Endothelial cell of umbilical vein (primary cell): ENCODE measurements at regions not wholly inside any gene's neighbourhood (a gene's known extent, or its start where the extent isn't known, plus 50 kb on each side); places are given as distances from the start of the nearest gene placed in this dataset.

Experiments used
- BruUV-seq: library from RNA; stranded (reverse); fragments of 400-500 nt; replicated peaks from 2 replicates; lab custom pipeline; 2021; lab: Mats Ljungman, UMichigan
- CTCF ChIA-PET: fragments of 300-600, 350-600 bp; sonication (Branson Sonifier 250); formaldehyde crosslinking; loops from one replicate; lab custom pipeline; 2021; ENCODE audit warnings: antibody characterized with exemption, inconsistent platforms; lab: Charles Lee
- POLR2A ChIA-PET: fragments of 300-600, 350-600 bp; sonication (Branson Sonifier 250); formaldehyde crosslinking; loops from one replicate; lab custom pipeline; 2021; ENCODE audit warnings: antibody characterized with exemption, inconsistent platforms; lab: Charles Lee
- DNase-seq: peaks from one replicate; pipeline ENCODE4 v3.0.0-alpha.2; 2011; ENCODE audit warnings: low read depth, low spot score
- FAIRE-seq: peaks from 2 replicates; lab custom pipeline; 2011; peaks lifted over from hg19 to GRCh38; lab: Jason Lieb, UNC
- H2AFZ ChIP-seq: 2 replicates; pipeline ENCODE4 v1.6.0; 2012; ENCODE audit warnings: low read depth, low read length, control low read depth, inconsistent platforms
- H3K27ac ChIP-seq: 2 replicates; pipeline ENCODE4 v1.5.1; 2011; ENCODE audit warnings: low read depth, mild to moderate bottlenecking, control low read depth, low read length, moderate library complexity; ENCODE audit not compliant: insufficient read depth
- H3K27me3 ChIP-seq, 2 experiments: 2 replicates each; pipeline versions ENCODE4 v1.6.0 to v1.6.1; 2011; ENCODE audit warnings: low read length in 2 of 2, mixed read lengths in 1 of 2; ENCODE audit not compliant: control insufficient read depth in 2 of 2, insufficient read depth in 2 of 2
- H3K36me3 ChIP-seq, 2 experiments: 2 replicates in 1 of 2; 3 replicates in 1 of 2; pipeline ENCODE4 v1.5.1; 2011; ENCODE audit warnings: low read length in 2 of 2, mild to moderate bottlenecking in 1 of 2, moderate library complexity in 1 of 2; ENCODE audit not compliant: control insufficient read depth in 2 of 2, insufficient read depth in 2 of 2; ENCODE audit errors: extremely low read depth in 1 of 2
- H3K4me1 ChIP-seq: 3 replicates; pipeline ENCODE4 v1.5.1; 2011; ENCODE audit warnings: mild to moderate bottlenecking, low read length; ENCODE audit not compliant: control insufficient read depth, insufficient read depth; ENCODE audit errors: extremely low read depth
- H3K4me2 ChIP-seq: 2 replicates; pipeline ENCODE4 v1.6.1; 2011; ENCODE audit warnings: low read length, control low read depth, mixed read lengths; ENCODE audit not compliant: insufficient read depth
- H3K4me3 ChIP-seq, 3 experiments: fragments of 200-600 bp in 1 of 3; sonication (generic), shearing (Covaris generic) in 1 of 3; replicated peaks in 1 of 3; 2 replicates each; pipeline ENCODE4 v1.5.1; 2011 to 2016; ENCODE audit warnings: control low read depth in 3 of 3, low read length in 3 of 3, mild to moderate bottlenecking in 2 of 3, inconsistent platforms in 1 of 3, low read depth in 1 of 3, moderate library complexity in 1 of 3; ENCODE audit not compliant: insufficient read depth in 1 of 3
- H3K79me2 ChIP-seq: 2 replicates; pipeline ENCODE4 v1.6.0; 2012; ENCODE audit warnings: low read length, inconsistent platforms; ENCODE audit not compliant: control insufficient read depth, insufficient read depth
- H3K9ac ChIP-seq: replicated peaks from 2 replicates; pipeline ENCODE3; 2011; ENCODE audit warnings: low read length, control low read depth; ENCODE audit not compliant: insufficient read depth; ENCODE audit errors: extremely low read depth
- H3K9me1 ChIP-seq: replicated peaks from 3 replicates; pipeline ENCODE4 v1.6.0; 2011; ENCODE audit warnings: mild to moderate bottlenecking, low read length; ENCODE audit not compliant: control insufficient read depth, insufficient read depth; ENCODE audit errors: extremely low read depth
- H3K9me3 ChIP-seq: replicated peaks from 2 replicates; pipeline ENCODE4 v1.5.1; 2012; ENCODE audit warnings: low read length, inconsistent platforms; ENCODE audit not compliant: control insufficient read depth, insufficient read depth
- H4K20me1 ChIP-seq: replicated peaks from 2 replicates; pipeline ENCODE3; 2011; ENCODE audit warnings: mild to moderate bottlenecking, low read length; ENCODE audit not compliant: control insufficient read depth, insufficient read depth; ENCODE audit errors: extremely low read depth
- EZH2 ChIP-seq: IDR thresholded peaks from 2 replicates; pipeline ENCODE4 v1.6.1; 2012; ENCODE audit warnings: borderline replicate concordance, low read depth, mild to moderate bottlenecking, moderate library complexity, low read length, inconsistent platforms; ENCODE audit not compliant: severe bottlenecking
- FOS ChIP-seq: IDR thresholded peaks from 2 replicates; pipeline ENCODE4 v1.6.1; 2011; ENCODE audit warnings: mild to moderate bottlenecking, low read length, moderate library complexity, borderline replicate concordance; ENCODE audit not compliant: insufficient read depth
- GATA2 ChIP-seq: IDR thresholded peaks from 2 replicates; pipeline ENCODE4 v1.7.0; 2011; ENCODE audit warnings: low read depth, mild to moderate bottlenecking, moderate library complexity, mixed read lengths, low read length; ENCODE audit not compliant: insufficient read length, insufficient read depth
- JUN ChIP-seq: IDR thresholded peaks from 2 replicates; pipeline ENCODE4 v1.6.1; 2011; ENCODE audit warnings: borderline replicate concordance, low read depth; ENCODE audit not compliant: insufficient read length, insufficient read depth
- MYC ChIP-seq: IDR thresholded peaks from one replicate; pipeline ENCODE4 v1.6.1; 2011; ENCODE audit warnings: mild to moderate bottlenecking, low read depth, low read length
- POLR2A ChIP-seq: IDR thresholded peaks from 2 replicates; pipeline ENCODE4 v1.6.1; 2012; ENCODE audit warnings: low read depth, mild to moderate bottlenecking, control low read depth, low read length
- POLR2AphosphoS5 ChIP-seq: IDR thresholded peaks from 2 replicates; pipeline ENCODE4 v1.6.1; 2012; ENCODE audit warnings: low read depth, mild to moderate bottlenecking, control low read depth, low read length, moderate library complexity; ENCODE audit not compliant: insufficient read depth
- dilution Hi-C: fragments of 300-500 bp; cut with MboI; formaldehyde crosslinking; loops from one replicate; pipeline ENCODE4 v1.15.0; 2019; ENCODE audit warnings: low sequenced_read_pairs; ENCODE audit not compliant: extremely low pct_ligation_motif_present
- intact Hi-C: fragments of 100-400 bp; cut with micrococcal nuclease; formaldehyde crosslinking; loops from one replicate; pipeline ENCODE4 v1.10.0; 2022
- TF ChIP-seq, protein P1 (sequence below), 2 donors: IDR thresholded peaks; 1 replicate in 1 of 2; 2 replicates in 1 of 2; pipeline ENCODE4 v1.5.1; 2011; ENCODE audit warnings: low read length in 2 of 2, mild to moderate bottlenecking in 2 of 2, moderate library complexity in 2 of 2, control low read depth in 1 of 2, inconsistent platforms in 1 of 2, low read depth in 1 of 2; ENCODE audit not compliant: insufficient read depth in 1 of 2; ENCODE audit errors: extremely low read depth in 1 of 2
- TF ChIP-seq, protein P2 (sequence below): IDR thresholded peaks from 2 replicates; pipeline ENCODE4 v1.6.1; 2011; ENCODE audit not compliant: insufficient read depth, insufficient read length

DNA sequence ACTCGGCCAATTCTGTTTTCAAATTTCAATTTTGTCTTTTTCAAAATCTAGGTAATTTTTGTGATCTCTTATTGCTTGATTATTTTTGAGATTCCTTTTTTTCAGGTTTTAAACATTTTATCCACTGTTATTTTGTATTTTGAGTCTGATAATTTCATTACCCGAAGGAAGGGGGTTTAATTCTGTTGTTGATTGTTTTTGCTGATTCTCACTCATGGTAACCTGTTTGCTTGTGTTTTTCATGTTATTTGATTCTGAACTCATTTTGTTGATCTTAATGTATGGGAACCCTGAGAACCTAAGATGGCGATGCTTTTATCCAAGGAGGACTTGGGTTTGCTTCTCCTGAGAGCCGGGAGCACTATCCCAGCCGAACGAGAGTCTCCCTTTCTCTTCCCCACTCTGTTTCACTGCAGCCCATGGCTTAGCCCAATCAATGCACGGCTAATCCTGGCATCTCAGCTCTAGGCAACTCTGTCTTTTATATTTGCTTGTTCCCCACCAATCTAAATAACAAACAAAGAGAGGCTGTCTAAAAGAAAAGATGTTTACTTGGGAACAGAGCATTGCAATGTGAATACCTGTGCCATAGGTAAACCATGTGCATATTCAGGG is 73.2 kb upstream of the ZCCHC2 start:
- no peak overlapping the region for H2AFZ ChIP-seq
- CTCF ChIA-PET = interaction anchor here (1.1 to 2.6 kb wide), 3 partner anchors 24 to 262 kb away, joined by 5 to 71 read pairs (median 5); partner anchors contain the start of genes PIGN and RELCH

More for the DNA sequence above, 73.2 kb upstream of the ZCCHC2 start:
- no peaks in the 10 kb centered on the region for H3K36me3 ChIP-seq
- no peak for FAIRE-seq
- POLR2A ChIA-PET = no interaction called here
- H3K4me3 ChIP-seq = no peak overlapping the region
- H3K9me1 ChIP-seq = no peaks in the 10 kb centered on the region
- intact Hi-C loops = loop anchor here (1.0 to 10.0 kb wide), 2 partner anchors 12 to 425 kb away; no protein-coding TSS in a partner anchor
- no peaks in the 10 kb centered on the region for H3K9me3 ChIP-seq
- TF ChIP-seq, protein P1, sequence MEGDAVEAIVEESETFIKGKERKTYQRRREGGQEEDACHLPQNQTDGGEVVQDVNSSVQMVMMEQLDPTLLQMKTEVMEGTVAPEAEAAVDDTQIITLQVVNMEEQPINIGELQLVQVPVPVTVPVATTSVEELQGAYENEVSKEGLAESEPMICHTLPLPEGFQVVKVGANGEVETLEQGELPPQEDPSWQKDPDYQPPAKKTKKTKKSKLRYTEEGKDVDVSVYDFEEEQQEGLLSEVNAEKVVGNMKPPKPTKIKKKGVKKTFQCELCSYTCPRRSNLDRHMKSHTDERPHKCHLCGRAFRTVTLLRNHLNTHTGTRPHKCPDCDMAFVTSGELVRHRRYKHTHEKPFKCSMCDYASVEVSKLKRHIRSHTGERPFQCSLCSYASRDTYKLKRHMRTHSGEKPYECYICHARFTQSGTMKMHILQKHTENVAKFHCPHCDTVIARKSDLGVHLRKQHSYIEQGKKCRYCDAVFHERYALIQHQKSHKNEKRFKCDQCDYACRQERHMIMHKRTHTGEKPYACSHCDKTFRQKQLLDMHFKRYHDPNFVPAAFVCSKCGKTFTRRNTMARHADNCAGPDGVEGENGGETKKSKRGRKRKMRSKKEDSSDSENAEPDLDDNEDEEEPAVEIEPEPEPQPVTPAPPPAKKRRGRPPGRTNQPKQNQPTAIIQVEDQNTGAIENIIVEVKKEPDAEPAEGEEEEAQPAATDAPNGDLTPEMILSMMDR (IDR thresholded peaks at IDR 0.05; ENCODE audit: extremely low read depth in 1 of 2, insufficient read depth in 1 of 2, low read depth in 1 of 2, low read length in 2 of 2) = no peak
- TF ChIP-seq JUN (no peak), EZH2 (no peak), POLR2A (no peak), POLR2AphosphoS5 (no peak), FOS (no peak), GATA2 (no peak), MYC (no peak)
- TF ChIP-seq, protein P2, sequence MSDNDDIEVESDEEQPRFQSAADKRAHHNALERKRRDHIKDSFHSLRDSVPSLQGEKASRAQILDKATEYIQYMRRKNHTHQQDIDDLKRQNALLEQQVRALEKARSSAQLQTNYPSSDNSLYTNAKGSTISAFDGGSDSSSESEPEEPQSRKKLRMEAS = no peak
- no TSS peak for BruUV-seq
- H3K27ac ChIP-seq = peak overlapping the region; percentile 87
- no peak overlapping the region for H3K4me2 ChIP-seq
- H3K79me2 ChIP-seq = no peaks in the 10 kb centered on the region
- no peak overlapping the region for H3K9ac ChIP-seq
- no peaks in the 10 kb centered on the region for H3K27me3 ChIP-seq
- H3K4me1 ChIP-seq = peaks cover 22% of the 10 kb centered on the region
- no peak for DNase-seq
- H4K20me1 ChIP-seq = no peaks in the 10 kb centered on the region
- dilution Hi-C loops = no loop called here
